CD4-positive, alpha-beta T cell (primary cell): ENCODE measurements at regions not wholly inside any gene's neighbourhood (a gene's known extent, or its start where the extent isn't known, plus 50 kb on each side); places are given as distances from the start of the nearest gene placed in this dataset.

Experiments used
- ATAC-seq: fragments of 200-7000 bp; cut with Tn5 transposase; one replicate; pipeline ENCODE4 v1.10.0; 2022; ENCODE audit warnings: mild to moderate bottlenecking; ENCODE audit not compliant: poor library complexity
- CTCF ChIA-PET: fragments of 350-600 bp; sonication (Branson Sonifier 250); formaldehyde crosslinking; loops from one replicate; lab custom pipeline; 2021; ENCODE audit warnings: antibody characterized with exemption, inconsistent platforms; lab: Charles Lee
- POLR2A ChIA-PET: fragments of 350-600 bp; sonication (Branson Sonifier 250); formaldehyde crosslinking; loops from one replicate; lab custom pipeline; 2021; ENCODE audit warnings: antibody characterized with exemption, inconsistent platforms; lab: Charles Lee
- DNase-seq, 14 experiments: peaks; one replicate each; pipeline ENCODE4 v3.0.0-alpha.2; 2013 to 2020; ENCODE audit warnings: mixed read lengths in 2 of 14
- H3K27ac ChIP-seq, 2 donors: one replicate each; pipeline versions ENCODE4 v1.5.1 to v1.7.0; 2013; ENCODE audit warnings: low read length in 2 of 2, low read depth in 1 of 2, mild to moderate bottlenecking in 1 of 2
- H3K27me3 ChIP-seq, 2 experiments: 1 replicate in 1 of 2; 2 replicates in 1 of 2; pipeline versions ENCODE4 v1.6.1 to v1.7.0; 2013; ENCODE audit warnings: low read length in 2 of 2, control low read depth in 1 of 2, mild to moderate bottlenecking in 1 of 2, moderate library complexity in 1 of 2; ENCODE audit not compliant: insufficient read depth in 2 of 2, control insufficient read depth in 1 of 2
- H3K36me3 ChIP-seq: one replicate; pipeline ENCODE4 v1.6.1; 2013; ENCODE audit warnings: low read length, control low read depth; ENCODE audit not compliant: insufficient read depth
- H3K4me1 ChIP-seq: one replicate; pipeline ENCODE4 v1.6.1; 2013; ENCODE audit warnings: low read length, control low read depth; ENCODE audit not compliant: insufficient read depth
- H3K4me3 ChIP-seq: one replicate; pipeline ENCODE4 v1.5.1; 2013; ENCODE audit warnings: mild to moderate bottlenecking, low read length, moderate library complexity
- H3K9me3 ChIP-seq, 2 experiments: 1 replicate in 1 of 2; 2 replicates in 1 of 2; pipeline versions ENCODE4 v1.6.1 to v1.7.0; 2013; ENCODE audit warnings: low read length in 2 of 2, mild to moderate bottlenecking in 2 of 2, control low read depth in 1 of 2, moderate library complexity in 1 of 2; ENCODE audit not compliant: control insufficient read depth in 1 of 2, insufficient read depth in 1 of 2
- H3K27ac Mint-ChIP-seq: one replicate; pipeline ENCODE4 v1.8.0; 2020; ENCODE audit warnings: mixed read lengths
- H3K27me3 Mint-ChIP-seq: one replicate; pipeline ENCODE4 v1.8.0; 2021; ENCODE audit warnings: mixed read lengths
- H3K36me3 Mint-ChIP-seq: one replicate; pipeline ENCODE4 v1.8.0; 2021; ENCODE audit warnings: low read depth, mixed read lengths
- H3K4me1 Mint-ChIP-seq: one replicate; pipeline ENCODE4 v1.8.0; 2021; ENCODE audit warnings: low read depth, mixed read lengths
- H3K4me3 Mint-ChIP-seq: one replicate; pipeline ENCODE4 v1.8.0; 2020; ENCODE audit warnings: mild to moderate bottlenecking, mixed read lengths
- H3K9me3 Mint-ChIP-seq: one replicate; pipeline ENCODE4 v1.8.0; 2020; ENCODE audit warnings: mixed read lengths
- CTCF ChIP-seq: fragments of 200-600 bp; IDR thresholded peaks from one replicate; pipeline ENCODE4 v1.8.0; 2022; ENCODE audit warnings: antibody characterized with exemption, mild to moderate bottlenecking
- intact Hi-C, 2 experiments: fragments of 100-400 bp; cut with DNase I in 1 of 2; cut with micrococcal nuclease in 1 of 2; formaldehyde crosslinking; loops; one replicate each; pipeline versions ENCODE4 v1.15.1 to v1.9.0; 2023 to 2025; cut with DNase I, micrococcal nuclease

- Mint-ChIP-seq H3K27ac (no peak overlapping the region), H3K36me3 (no peaks in the 10 kb centered on the region), H3K27me3 (no peaks in the 10 kb centered on the region), H3K9me3 (no peaks in the 10 kb centered on the region), H3K4me3 (no peak overlapping the region), H3K4me1 (peaks cover 15% of the 10 kb centered on the region)
- H3K9me3 ChIP-seq = no peaks in the 10 kb centered on the region
- H3K27me3 ChIP-seq = no peaks in the 10 kb centered on the region
- no peaks in the 10 kb centered on the region for H3K36me3 ChIP-seq
- peaks cover 9% of the 10 kb centered on the region for H3K4me1 ChIP-seq
- ATAC-seq (no peak), DNase-seq (peak in 1 of 14 experiments; percentile 22)
- ChIA-PET POLR2A (no interaction called here), CTCF (no interaction called here)
- intact Hi-C loops = loop anchor here in 1 of 2 experiments (10.0 kb wide), 1 partner anchor 74 kb away; no protein-coding TSS in a partner anchor
- H3K27ac ChIP-seq = no peak overlapping the region
- no peak overlapping the region for H3K4me3 ChIP-seq
- TF ChIP-seq CTCF = no peak
Measured at GRCh38 chr5:54829102-54829501, 156.3 kb downstream of the ESM1 start.

GRCh38 chr5:54828151-54828550, 157.2 kb downstream of the ESM1 start:
- CTCF ChIA-PET = no interaction called here
- no peak for TF ChIP-seq CTCF
- Mint-ChIP-seq H3K4me3 (no peak overlapping the region), H3K4me1 (peaks cover 5% of the 10 kb centered on the region), H3K9me3 (no peaks in the 10 kb centered on the region), H3K36me3 (no peaks in the 10 kb centered on the region), H3K27ac (no peak overlapping the region), H3K27me3 (no peaks in the 10 kb centered on the region)
- Histone ChIP-seq H3K36me3 (no peaks in the 10 kb centered on the region), H3K27me3 (no peaks in the 10 kb centered on the region), H3K4me1 (peaks cover under 1% of the 10 kb centered on the region), H3K27ac (no peak overlapping the region), H3K4me3 (no peak overlapping the region), H3K9me3 (no peaks in the 10 kb centered on the region)
- ATAC-seq = no peak
- POLR2A ChIA-PET = no interaction called here
- intact Hi-C loops = loop anchor here in 1 of 2 experiments (10.0 kb wide), 1 partner anchor 73 kb away; no protein-coding TSS in a partner anchor
- no peak for DNase-seq

- Mint-ChIP-seq H3K9me3 (no peaks in the 10 kb centered on the region), H3K36me3 (no peaks in the 10 kb centered on the region), H3K27ac (no peak overlapping the region), H3K4me1 (no peaks in the 10 kb centered on the region), H3K4me3 (no peak overlapping the region), H3K27me3 (no peaks in the 10 kb centered on the region)
- no peaks in the 10 kb centered on the region for H3K9me3 ChIP-seq
- ChIA-PET CTCF (no interaction called here), POLR2A (no interaction called here)
- no peaks in the 10 kb centered on the region for H3K4me1 ChIP-seq
- no peak for DNase-seq
- H3K4me3 ChIP-seq = no peak overlapping the region
- no peaks in the 10 kb centered on the region for H3K27me3 ChIP-seq
- H3K36me3 ChIP-seq = no peaks in the 10 kb centered on the region
- no peak overlapping the region for H3K27ac ChIP-seq
- intact Hi-C loops = loop anchor here in 1 of 2 experiments (10.0 kb wide), 1 partner anchor 70 kb away; no protein-coding TSS in a partner anchor
- ATAC-seq = no peak
- TF ChIP-seq CTCF = no peak
Measured at GRCh38 chr5:54825005-54825404, 160.4 kb downstream of the ESM1 start.
